Sigmoid colon (tissue), 3 donors: ENCODE measurements at regions not wholly inside any gene's neighbourhood (a gene's known extent, or its start where the extent isn't known, plus 50 kb on each side); places are given as distances from the start of the nearest gene placed in this dataset.

Experiments used
- CTCF ChIP-seq, 4 experiments: fragments of 450-650 bp in 3 of 4; fragments of 200-600 bp in 1 of 4; IDR thresholded peaks; one replicate each; pipeline ENCODE4 v1.5.1; 2016 to 2019; ENCODE audit warnings: antibody characterized with exemption in 4 of 4, mild to moderate bottlenecking in 3 of 4, moderate library complexity in 2 of 4
- POLR2A ChIP-seq, 2 donors: fragments of 450-650 bp; IDR thresholded peaks; one replicate each; pipeline ENCODE4 v1.6.1; 2016; ENCODE audit warnings: antibody characterized with exemption in 2 of 2, mild to moderate bottlenecking in 2 of 2, moderate library complexity in 2 of 2

GRCh38 chr6:21924002-21924401, 330.5 kb downstream of the SOX4 start:
- TF ChIP-seq CTCF (IDR thresholded peaks at IDR 0.05) (no peak), POLR2A (IDR thresholded peaks at IDR 0.05) (no peak)
